ENCODE measurements at regions not wholly inside any gene's neighbourhood (a gene's known extent, or its start where the extent isn't known, plus 50 kb on each side); places are given as distances from the start of the nearest gene placed in this dataset.

GRCh38 chr3:72475258-72476138 lies 372.7 kb downstream of the SHQ1 start:
- no peak overlapping the region for H3K4ac ChIP-seq (replicated peaks; ENCODE audit: insufficient read length, low read depth, low read length)
- no peak overlapping the region for H4K8ac ChIP-seq (ENCODE audit: extremely low read depth, insufficient read depth, low read length)
- H2BK20ac ChIP-seq (ENCODE audit: low read length), result no peak overlapping the region
- CTCF ChIA-PET (ENCODE audit: partially characterized antibody), result interaction anchor here (1.1 to 1.2 kb wide), 2 partner anchors 10 to 190 kb away, joined by 3 to 4 read pairs; no protein-coding TSS in a partner anchor
- no peaks in the 10 kb centered on the region for H3K79me2 ChIP-seq (ENCODE audit: control insufficient read depth in 1 of 2, insufficient read depth in 2 of 2, low read length in 2 of 2)
- H2AK5ac ChIP-seq (ENCODE audit: low read depth, low read length), result no peak overlapping the region
- FAIRE-seq (no peak), DNase-seq (ENCODE audit: low read depth in 1 of 2, low spot score in 2 of 2) (no peak)
- H3K4me3 ChIP-seq (ENCODE audit: extremely low read depth in 1 of 4, insufficient read depth in 2 of 4, low read depth in 3 of 4, low read length in 4 of 4), result no peak overlapping the region
- no peak overlapping the region for H3K18ac ChIP-seq (ENCODE audit: extremely low read depth, low read length)
- H2BK15ac ChIP-seq (ENCODE audit: low read length), result no peak overlapping the region
- H4K91ac ChIP-seq (replicated peaks; ENCODE audit: insufficient read length, low read length), result no peak overlapping the region
- H2BK5ac ChIP-seq (ENCODE audit: low read depth, low read length), result no peak overlapping the region
- no peak overlapping the region for H3K9ac ChIP-seq (replicated peaks in 1 of 4; ENCODE audit: extremely low read depth in 1 of 4, low read depth in 3 of 4, low read length in 3 of 4)
- H3K23ac ChIP-seq (ENCODE audit: insufficient read length), result no peak overlapping the region
- no peaks in the 10 kb centered on the region for H3K36me3 ChIP-seq (ENCODE audit: control insufficient read depth in 2 of 4, insufficient read depth in 4 of 4, low read length in 3 of 4)
- peaks cover 0 to 3% (median 0%) of the 10 kb centered on the region in 4 experiments; a peak in 1 of 7 replicates for H3K4me1 ChIP-seq (replicated peaks in 1 of 4; ENCODE audit: control insufficient read depth in 3 of 4, insufficient read depth in 4 of 4, low read length in 3 of 4)
- POLR2A ChIA-PET (ENCODE audit: partially characterized antibody), result interaction anchor here (1.2 kb wide), 1 partner anchor 16 kb away, joined by 3 read pairs; no protein-coding TSS in a partner anchor
- WGBS, 2 experiments (ENCODE audit: extremely low coverage in 1 of 2, insufficient coverage in 1 of 2, insufficient read length in 1 of 2, insufficient replicate concordance in 2 of 2, low coverage in 1 of 2, low lambda C conversion rate in 2 of 2, missing lambda C conversion rate in 1 of 2), result 89% methylated on average over 8 of the region's 8 CpGs; no CpG with 5 or more reads in 1 of the 2 experiments
- no peak overlapping the region for H2AFZ ChIP-seq (ENCODE audit: low read length)
- H3K23me2 ChIP-seq (ENCODE audit: low read depth, low read length), result no peaks in the 10 kb centered on the region; the same call in 1 of the 2 replicates
- H3K27ac ChIP-seq (ENCODE audit: low read depth, low read length), result no peak overlapping the region
- no peak overlapping the region for H4K5ac ChIP-seq (ENCODE audit: insufficient read length, low read depth, low read length)
- no peak overlapping the region for H3K56ac ChIP-seq (replicated peaks; ENCODE audit: insufficient read length, low read depth, low read length)
- no peaks in the 10 kb centered on the region for H3K79me1 ChIP-seq (ENCODE audit: low read depth, low read length)
- H3K9me3 ChIP-seq (ENCODE audit: insufficient read depth in 2 of 2, low read depth in 1 of 2, low read length in 1 of 2), result no peaks in the 10 kb centered on the region
- H3K27me3 ChIP-seq (replicated peaks in 1 of 4; ENCODE audit: control insufficient read depth in 3 of 4, extremely low read depth in 1 of 4, insufficient read depth in 3 of 4, low read length in 3 of 4), result no peaks in the 10 kb centered on the region
- H2BK12ac ChIP-seq (ENCODE audit: low read depth, low read length), result no peak overlapping the region
- no peaks in the 10 kb centered on the region for H4K20me1 ChIP-seq (replicated peaks in 1 of 2; ENCODE audit: control insufficient read depth in 1 of 2, insufficient read depth in 2 of 2, low read length in 2 of 2)
- no peak overlapping the region for H3K4me2 ChIP-seq (ENCODE audit: insufficient read depth in 1 of 2, low read depth in 2 of 2, low read length in 2 of 2)
- H2BK120ac ChIP-seq (replicated peaks; ENCODE audit: low read depth, low read length), result no peak overlapping the region
- H3K14ac ChIP-seq (ENCODE audit: insufficient read length), result no peak overlapping the region
- TF ChIP-seq ZNF274 (IDR thresholded peaks at IDR 0.05; ENCODE audit: borderline replicate concordance, extremely low read depth, low read length) (no peak), NRF1 (IDR thresholded peaks at IDR 0.05; ENCODE audit: low read depth, low read length) (no peak), PHF8 (conservative IDR thresholded peaks at IDR 0.05; ENCODE audit: low read depth, low read length) (no peak), RNF2 (IDR thresholded peaks at IDR 0.05; ENCODE audit: borderline replicate concordance, low read depth, low read length, missing control alignments, poor library complexity, severe bottlenecking) (no peak), E2F6 (IDR thresholded peaks at IDR 0.05) (no peak), BACH1 (IDR thresholded peaks at IDR 0.05; ENCODE audit: low read length) (no peak), TAF1 (IDR thresholded peaks at IDR 0.05; ENCODE audit: low read depth, low read length) (no peak), MAX (IDR thresholded peaks at IDR 0.05) (no peak), TAF7 (optimal IDR thresholded peaks at IDR 0.05; ENCODE audit: borderline replicate concordance, low read depth, low read length) (no peak), SP2 (IDR thresholded peaks at IDR 0.05; ENCODE audit: low read length) (no peak), SIN3A (conservative IDR thresholded peaks at IDR 0.05 in 1 of 2, IDR thresholded peaks at IDR 0.05 in 1 of 2; ENCODE audit: low read depth in 1 of 2, low read length in 2 of 2) (no peak)

Measured in H1 (cell line).